Epithelial cell of esophagus (primary cell): ENCODE measurements at regions not wholly inside any gene's neighbourhood (a gene's known extent, or its start where the extent isn't known, plus 50 kb on each side); places are given as distances from the start of the nearest gene placed in this dataset.

Source experiments
- DNase-seq: peaks from one replicate; pipeline ENCODE4 v3.0.0; 2010; ENCODE audit warnings: low read depth
- H3K4me3 ChIP-seq: 2 replicates; pipeline ENCODE4 v1.5.1; 2011; ENCODE audit warnings: mild to moderate bottlenecking, low read length, control low read depth
- TF ChIP-seq, protein P1 (sequence below): IDR thresholded peaks from 2 replicates; pipeline ENCODE4 v1.5.1; 2011; ENCODE audit warnings: low read depth, mild to moderate bottlenecking, low read length, control low read depth, inconsistent platforms; ENCODE audit not compliant: insufficient read depth; ENCODE audit errors: missing control alignments

GRCh38 chr16:86205521-86206245 is 304.6 kb upstream of the FOXF1 start:
- no peak overlapping the region for H3K4me3 ChIP-seq
- TF ChIP-seq, protein P1, sequence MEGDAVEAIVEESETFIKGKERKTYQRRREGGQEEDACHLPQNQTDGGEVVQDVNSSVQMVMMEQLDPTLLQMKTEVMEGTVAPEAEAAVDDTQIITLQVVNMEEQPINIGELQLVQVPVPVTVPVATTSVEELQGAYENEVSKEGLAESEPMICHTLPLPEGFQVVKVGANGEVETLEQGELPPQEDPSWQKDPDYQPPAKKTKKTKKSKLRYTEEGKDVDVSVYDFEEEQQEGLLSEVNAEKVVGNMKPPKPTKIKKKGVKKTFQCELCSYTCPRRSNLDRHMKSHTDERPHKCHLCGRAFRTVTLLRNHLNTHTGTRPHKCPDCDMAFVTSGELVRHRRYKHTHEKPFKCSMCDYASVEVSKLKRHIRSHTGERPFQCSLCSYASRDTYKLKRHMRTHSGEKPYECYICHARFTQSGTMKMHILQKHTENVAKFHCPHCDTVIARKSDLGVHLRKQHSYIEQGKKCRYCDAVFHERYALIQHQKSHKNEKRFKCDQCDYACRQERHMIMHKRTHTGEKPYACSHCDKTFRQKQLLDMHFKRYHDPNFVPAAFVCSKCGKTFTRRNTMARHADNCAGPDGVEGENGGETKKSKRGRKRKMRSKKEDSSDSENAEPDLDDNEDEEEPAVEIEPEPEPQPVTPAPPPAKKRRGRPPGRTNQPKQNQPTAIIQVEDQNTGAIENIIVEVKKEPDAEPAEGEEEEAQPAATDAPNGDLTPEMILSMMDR = no peak
- DNase-seq = no peak

DNA sequence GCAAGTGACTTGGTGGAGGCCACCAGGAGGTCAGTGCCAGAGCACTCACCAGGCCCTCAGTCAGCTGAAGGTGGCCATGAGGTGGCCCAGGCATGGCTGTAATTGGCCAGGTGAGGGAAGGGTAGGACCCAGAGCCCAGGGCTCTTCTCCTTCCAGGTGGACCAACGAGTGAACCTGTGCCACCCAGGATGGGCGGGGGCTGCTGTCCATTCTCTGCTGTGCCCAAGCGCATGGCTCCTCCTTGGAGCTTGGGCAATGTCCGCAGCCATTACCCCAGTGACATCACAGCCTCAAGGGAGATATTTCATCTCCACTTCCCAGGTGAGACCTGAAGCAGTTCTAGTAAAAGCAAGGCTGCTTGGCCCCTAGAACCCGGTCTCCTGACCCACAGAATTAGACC is 303.0 kb upstream of the FOXF1 start:
- TF ChIP-seq, protein P1 = no peak
- no peak for DNase-seq
- no peak overlapping the region for H3K4me3 ChIP-seq

DNA sequence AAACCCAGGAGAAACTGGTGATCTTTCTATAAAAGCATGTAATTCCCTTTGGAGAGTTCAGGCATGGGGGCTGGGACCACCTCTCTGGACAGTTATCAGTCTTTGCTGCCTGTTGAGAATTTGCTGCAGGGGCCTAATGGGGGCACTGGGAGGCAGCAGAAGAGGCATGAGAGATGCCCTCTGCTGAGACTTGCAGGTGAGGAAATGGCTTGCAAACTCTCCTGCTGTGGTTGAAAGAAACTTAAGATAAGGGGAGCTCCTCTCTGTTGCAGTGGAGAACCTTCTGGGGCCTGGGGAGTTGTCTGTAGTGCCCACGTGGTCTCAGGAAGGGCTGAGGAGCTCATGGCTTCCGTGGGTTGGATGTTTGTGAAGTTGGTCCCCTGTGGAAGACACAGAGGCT is 301.1 kb upstream of the FOXF1 start:
- no peak for DNase-seq
- TF ChIP-seq, protein P1 = no peak
- H3K4me3 ChIP-seq = no peak overlapping the region

- DNase-seq = no peak
- TF ChIP-seq, protein P1 = no peak
- no peak overlapping the region for H3K4me3 ChIP-seq
Measured at GRCh38 chr16:86210403-86211193, 299.7 kb upstream of the FOXF1 start.

DNA sequence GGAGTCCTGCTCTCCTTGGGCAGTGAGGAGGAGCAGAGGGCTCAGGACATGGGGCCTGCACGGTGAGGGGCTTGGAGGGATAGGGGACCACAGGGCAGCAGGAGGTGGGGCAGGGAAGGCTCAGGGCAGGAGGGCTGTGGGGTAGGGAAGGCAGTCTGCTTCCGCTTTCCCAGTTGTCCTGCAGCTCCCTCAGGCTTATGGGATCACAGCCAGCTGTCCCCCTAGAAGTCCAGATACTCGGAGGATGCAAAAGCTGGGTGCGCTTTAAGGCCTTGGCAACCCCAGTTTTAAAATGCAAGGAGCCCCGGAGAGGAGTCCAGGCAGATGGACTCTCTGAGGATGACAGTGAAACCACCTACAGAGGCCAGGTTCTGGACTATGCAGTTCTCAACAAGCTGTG is 299.1 kb upstream of the FOXF1 start:
- H3K4me3 ChIP-seq = no peak overlapping the region
- no peak for DNase-seq
- TF ChIP-seq, protein P1 = no peak

GRCh38 chr16:86211800-86212199 is 298.5 kb upstream of the FOXF1 start:
- no peak for DNase-seq
- TF ChIP-seq, protein P1 = no peak
- no peak overlapping the region for H3K4me3 ChIP-seq
